K562 (cell line): ENCODE measurements at regions not wholly inside any gene's neighbourhood (a gene's known extent, or its start where the extent isn't known, plus 50 kb on each side); places are given as distances from the start of the nearest gene placed in this dataset.

ENCODE experiments used
- CBX2 ChIP-seq: fragments of 200-600 bp; sonication (generic); IDR thresholded peaks from one replicate; pipeline ENCODE4 v1.6.1; 2012; ENCODE audit warnings: mild to moderate bottlenecking, low read length, inconsistent platforms; ENCODE audit not compliant: insufficient read depth, poor library complexity, severe bottlenecking
- CTCF ChIP-seq, 3 experiments: IDR thresholded peaks in 2 of 3; conservative IDR thresholded peaks in 1 of 3; 2 replicates each; pipeline ENCODE4 v1.5.1; 2011 to 2012; ENCODE audit warnings: low read length in 3 of 3, mild to moderate bottlenecking in 3 of 3, control low read depth in 2 of 3, improper control_type of control experiment in 1 of 3, inconsistent platforms in 1 of 3, low read depth in 1 of 3, mixed read lengths in 1 of 3, moderate library complexity in 1 of 3; ENCODE audit not compliant: insufficient read depth in 2 of 3
- GTF2F1 ChIP-seq: IDR thresholded peaks from 2 replicates; pipeline ENCODE4 v1.6.1; 2011; ENCODE audit warnings: low read depth, low read length, improper control_type of control experiment
- MED1 ChIP-seq: sonication (generic); formaldehyde crosslinking; IDR thresholded peaks from 2 replicates; pipeline ENCODE4 v1.8.1; 2023; ENCODE audit warnings: missing genetic modification reagents, borderline replicate concordance
- MYNN ChIP-seq, 2 experiments: sonication (generic); formaldehyde crosslinking in 1 of 2; IDR thresholded peaks; 2 replicates each; pipeline versions ENCODE4 v1.5.0 to v1.6.1; 2016 to 2020; ENCODE audit warnings: antibody characterized with exemption in 1 of 2, missing genetic modification reagents in 1 of 2
- PHB ChIP-seq: fragments of 250-450 bp; sonication (Bioruptor Pico); IDR thresholded peaks from 2 replicates; pipeline ENCODE4 v1.5.0; 2021
- SIX5 ChIP-seq, 2 experiments: IDR thresholded peaks; 2 replicates each; pipeline ENCODE4 v1.6.1; 2011; ENCODE audit warnings: low read length in 2 of 2, borderline replicate concordance in 1 of 2, low read depth in 1 of 2, mild to moderate bottlenecking in 1 of 2, moderate library complexity in 1 of 2; ENCODE audit not compliant: insufficient read depth in 1 of 2
- SNIP1 ChIP-seq: fragments of 450-650 bp; IDR thresholded peaks from 2 replicates; pipeline ENCODE4 v1.7.1; 2017; ENCODE audit warnings: low read depth, mild to moderate bottlenecking
- ZNF280B ChIP-seq: fragments of 250-450 bp; sonication (Bioruptor Pico); IDR thresholded peaks from 2 replicates; pipeline ENCODE4 v1.5.1; 2021; ENCODE audit warnings: mild to moderate bottlenecking
- ZNF318 ChIP-seq, 2 experiments: fragments of 450-650 bp; IDR thresholded peaks; 2 replicates each; pipeline ENCODE4 v1.6.1; 2016; ENCODE audit warnings: mild to moderate bottlenecking in 2 of 2, borderline replicate concordance in 1 of 2, low read depth in 1 of 2, moderate library complexity in 1 of 2
- ZNF449 ChIP-seq: fragments of 250-450 bp; sonication (Bioruptor Pico); IDR thresholded peaks from 2 replicates; pipeline ENCODE4 v1.8.0; 2022; ENCODE audit warnings: moderate library complexity, mild to moderate bottlenecking, inconsistent platforms
- ZNF830 ChIP-seq: fragments of 250-450 bp; sonication (Bioruptor Pico); IDR thresholded peaks from 2 replicates; pipeline ENCODE4 v1.5.0; 2021; ENCODE audit warnings: mild to moderate bottlenecking

- TF ChIP-seq ZNF449: no peak
- no peak for TF ChIP-seq MED1 (CRISPR knock-in tag)
- TF ChIP-seq SIX5 (IDR thresholded peaks at IDR 0.05; ENCODE audit: borderline replicate concordance in 1 of 2, insufficient read depth in 1 of 2, low read depth in 1 of 2, low read length in 2 of 2): no peak
- TF ChIP-seq MYNN (IDR thresholded peaks at IDR 0.05): peak; percentile 95
- no peak for TF ChIP-seq MYNN (CRISPR knock-in tag; IDR thresholded peaks at IDR 0.05)
- no peak for TF ChIP-seq ZNF318 (IDR thresholded peaks at IDR 0.05; ENCODE audit: borderline replicate concordance in 1 of 2, low read depth in 1 of 2)
- TF ChIP-seq CBX2: no peak
- TF ChIP-seq ZNF830: no peak
- TF ChIP-seq GTF2F1: no peak; the same call in 1 of the 2 replicates
- no peak for TF ChIP-seq SNIP1
- TF ChIP-seq ZNF280B: no peak
- no peak for TF ChIP-seq PHB (CRISPR knock-in tag)
- peak in 2 of 3 experiments; percentile 7 to 24; a peak in 2 of 6 replicates for TF ChIP-seq CTCF (IDR thresholded peaks at IDR 0.05 in 2 of 3, conservative IDR thresholded peaks at IDR 0.05 in 1 of 3; ENCODE audit: insufficient read depth in 2 of 3, low read depth in 1 of 3, low read length in 3 of 3)
These were observed 82.5 kb upstream of the PICALM start (continued) for GRCh38 chr11:86151174-86152005.
